Endothelial cell of umbilical vein (primary cell): ENCODE measurements at regions not wholly inside any gene's neighbourhood (a gene's known extent, or its start where the extent isn't known, plus 50 kb on each side); places are given as distances from the start of the nearest gene placed in this dataset.

Source experiments
- BruUV-seq: library from RNA; stranded (reverse); fragments of 400-500 nt; replicated peaks from 2 replicates; lab custom pipeline; 2021; lab: Mats Ljungman, UMichigan
- CTCF ChIA-PET: fragments of 300-600, 350-600 bp; sonication (Branson Sonifier 250); formaldehyde crosslinking; loops from one replicate; lab custom pipeline; 2021; ENCODE audit warnings: antibody characterized with exemption, inconsistent platforms; lab: Charles Lee
- POLR2A ChIA-PET: fragments of 300-600, 350-600 bp; sonication (Branson Sonifier 250); formaldehyde crosslinking; loops from one replicate; lab custom pipeline; 2021; ENCODE audit warnings: antibody characterized with exemption, inconsistent platforms; lab: Charles Lee
- DNase-seq: peaks from one replicate; pipeline ENCODE4 v3.0.0-alpha.2; 2011; ENCODE audit warnings: low read depth, low spot score
- FAIRE-seq: peaks from 2 replicates; lab custom pipeline; 2011; peaks lifted over from hg19 to GRCh38; lab: Jason Lieb, UNC
- H2AFZ ChIP-seq: 2 replicates; pipeline ENCODE4 v1.6.0; 2012; ENCODE audit warnings: low read depth, low read length, control low read depth, inconsistent platforms
- H3K27ac ChIP-seq: 2 replicates; pipeline ENCODE4 v1.5.1; 2011; ENCODE audit warnings: low read depth, mild to moderate bottlenecking, control low read depth, low read length, moderate library complexity; ENCODE audit not compliant: insufficient read depth
- H3K27me3 ChIP-seq, 2 experiments: 2 replicates each; pipeline versions ENCODE4 v1.6.0 to v1.6.1; 2011; ENCODE audit warnings: low read length in 2 of 2, mixed read lengths in 1 of 2; ENCODE audit not compliant: control insufficient read depth in 2 of 2, insufficient read depth in 2 of 2
- H3K36me3 ChIP-seq, 2 experiments: 2 replicates in 1 of 2; 3 replicates in 1 of 2; pipeline ENCODE4 v1.5.1; 2011; ENCODE audit warnings: low read length in 2 of 2, mild to moderate bottlenecking in 1 of 2, moderate library complexity in 1 of 2; ENCODE audit not compliant: control insufficient read depth in 2 of 2, insufficient read depth in 2 of 2; ENCODE audit errors: extremely low read depth in 1 of 2
- H3K4me1 ChIP-seq: 3 replicates; pipeline ENCODE4 v1.5.1; 2011; ENCODE audit warnings: mild to moderate bottlenecking, low read length; ENCODE audit not compliant: control insufficient read depth, insufficient read depth; ENCODE audit errors: extremely low read depth
- H3K4me2 ChIP-seq: 2 replicates; pipeline ENCODE4 v1.6.1; 2011; ENCODE audit warnings: low read length, control low read depth, mixed read lengths; ENCODE audit not compliant: insufficient read depth
- H3K4me3 ChIP-seq, 3 experiments: fragments of 200-600 bp in 1 of 3; sonication (generic), shearing (Covaris generic) in 1 of 3; replicated peaks in 1 of 3; 2 replicates each; pipeline ENCODE4 v1.5.1; 2011 to 2016; ENCODE audit warnings: control low read depth in 3 of 3, low read length in 3 of 3, mild to moderate bottlenecking in 2 of 3, inconsistent platforms in 1 of 3, low read depth in 1 of 3, moderate library complexity in 1 of 3; ENCODE audit not compliant: insufficient read depth in 1 of 3
- H3K79me2 ChIP-seq: 2 replicates; pipeline ENCODE4 v1.6.0; 2012; ENCODE audit warnings: low read length, inconsistent platforms; ENCODE audit not compliant: control insufficient read depth, insufficient read depth
- H3K9ac ChIP-seq: replicated peaks from 2 replicates; pipeline ENCODE3; 2011; ENCODE audit warnings: low read length, control low read depth; ENCODE audit not compliant: insufficient read depth; ENCODE audit errors: extremely low read depth
- H3K9me1 ChIP-seq: replicated peaks from 3 replicates; pipeline ENCODE4 v1.6.0; 2011; ENCODE audit warnings: mild to moderate bottlenecking, low read length; ENCODE audit not compliant: control insufficient read depth, insufficient read depth; ENCODE audit errors: extremely low read depth
- H3K9me3 ChIP-seq: replicated peaks from 2 replicates; pipeline ENCODE4 v1.5.1; 2012; ENCODE audit warnings: low read length, inconsistent platforms; ENCODE audit not compliant: control insufficient read depth, insufficient read depth
- H4K20me1 ChIP-seq: replicated peaks from 2 replicates; pipeline ENCODE3; 2011; ENCODE audit warnings: mild to moderate bottlenecking, low read length; ENCODE audit not compliant: control insufficient read depth, insufficient read depth; ENCODE audit errors: extremely low read depth
- EZH2 ChIP-seq: IDR thresholded peaks from 2 replicates; pipeline ENCODE4 v1.6.1; 2012; ENCODE audit warnings: borderline replicate concordance, low read depth, mild to moderate bottlenecking, moderate library complexity, low read length, inconsistent platforms; ENCODE audit not compliant: severe bottlenecking
- FOS ChIP-seq: IDR thresholded peaks from 2 replicates; pipeline ENCODE4 v1.6.1; 2011; ENCODE audit warnings: mild to moderate bottlenecking, low read length, moderate library complexity, borderline replicate concordance; ENCODE audit not compliant: insufficient read depth
- GATA2 ChIP-seq: IDR thresholded peaks from 2 replicates; pipeline ENCODE4 v1.7.0; 2011; ENCODE audit warnings: low read depth, mild to moderate bottlenecking, moderate library complexity, mixed read lengths, low read length; ENCODE audit not compliant: insufficient read length, insufficient read depth
- JUN ChIP-seq: IDR thresholded peaks from 2 replicates; pipeline ENCODE4 v1.6.1; 2011; ENCODE audit warnings: borderline replicate concordance, low read depth; ENCODE audit not compliant: insufficient read length, insufficient read depth
- MYC ChIP-seq: IDR thresholded peaks from one replicate; pipeline ENCODE4 v1.6.1; 2011; ENCODE audit warnings: mild to moderate bottlenecking, low read depth, low read length
- POLR2A ChIP-seq: IDR thresholded peaks from 2 replicates; pipeline ENCODE4 v1.6.1; 2012; ENCODE audit warnings: low read depth, mild to moderate bottlenecking, control low read depth, low read length
- POLR2AphosphoS5 ChIP-seq: IDR thresholded peaks from 2 replicates; pipeline ENCODE4 v1.6.1; 2012; ENCODE audit warnings: low read depth, mild to moderate bottlenecking, control low read depth, low read length, moderate library complexity; ENCODE audit not compliant: insufficient read depth
- dilution Hi-C: fragments of 300-500 bp; cut with MboI; formaldehyde crosslinking; loops from one replicate; pipeline ENCODE4 v1.15.0; 2019; ENCODE audit warnings: low sequenced_read_pairs; ENCODE audit not compliant: extremely low pct_ligation_motif_present
- intact Hi-C: fragments of 100-400 bp; cut with micrococcal nuclease; formaldehyde crosslinking; loops from one replicate; pipeline ENCODE4 v1.10.0; 2022
- TF ChIP-seq, protein P1 (sequence below), 2 donors: IDR thresholded peaks; 1 replicate in 1 of 2; 2 replicates in 1 of 2; pipeline ENCODE4 v1.5.1; 2011; ENCODE audit warnings: low read length in 2 of 2, mild to moderate bottlenecking in 2 of 2, moderate library complexity in 2 of 2, control low read depth in 1 of 2, inconsistent platforms in 1 of 2, low read depth in 1 of 2; ENCODE audit not compliant: insufficient read depth in 1 of 2; ENCODE audit errors: extremely low read depth in 1 of 2
- TF ChIP-seq, protein P2 (sequence below): IDR thresholded peaks from 2 replicates; pipeline ENCODE4 v1.6.1; 2011; ENCODE audit not compliant: insufficient read depth, insufficient read length

DNA sequence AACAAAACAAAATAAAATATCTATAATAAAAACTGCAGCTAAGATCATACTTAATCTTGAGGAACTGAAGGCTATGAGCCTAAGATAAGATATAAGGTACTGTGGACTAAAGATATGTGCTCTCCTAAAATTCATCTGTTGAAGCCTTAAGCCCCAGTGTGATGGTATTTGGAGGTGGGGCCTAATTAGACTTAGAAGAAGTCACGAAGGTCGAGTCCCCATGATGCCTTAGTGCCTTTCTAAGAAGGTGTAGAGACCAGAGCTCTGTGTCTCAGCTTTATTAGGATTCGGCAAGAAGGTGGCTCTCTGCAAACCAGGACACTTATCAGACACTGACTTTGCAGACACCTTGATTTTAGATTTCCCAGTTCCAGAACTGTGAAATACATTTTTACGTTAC lies 622.0 kb upstream of the BRINP3 start:
- no peak for FAIRE-seq
- H2AFZ ChIP-seq, result no peak overlapping the region
- CTCF ChIA-PET, result no interaction called here
- H3K79me2 ChIP-seq, result no peaks in the 10 kb centered on the region
- no peak overlapping the region for H3K27ac ChIP-seq
- POLR2A ChIA-PET, result no interaction called here
- intact Hi-C loops (no loop called here), dilution Hi-C loops (no loop called here)
- TF ChIP-seq GATA2 (no peak), MYC (no peak), POLR2A (no peak), POLR2AphosphoS5 (no peak)
- no peaks in the 10 kb centered on the region for H3K9me3 ChIP-seq
- H3K4me2 ChIP-seq, result no peak overlapping the region
- H4K20me1 ChIP-seq, result no peaks in the 10 kb centered on the region
- H3K4me1 ChIP-seq, result no peaks in the 10 kb centered on the region
- H3K9me1 ChIP-seq, result no peaks in the 10 kb centered on the region
- no peaks in the 10 kb centered on the region for H3K27me3 ChIP-seq
- H3K4me3 ChIP-seq, result no peak overlapping the region
- BruUV-seq, result no TSS peak
- no peak for DNase-seq
- H3K9ac ChIP-seq, result no peak overlapping the region
- H3K36me3 ChIP-seq, result no peaks in the 10 kb centered on the region

DNA sequence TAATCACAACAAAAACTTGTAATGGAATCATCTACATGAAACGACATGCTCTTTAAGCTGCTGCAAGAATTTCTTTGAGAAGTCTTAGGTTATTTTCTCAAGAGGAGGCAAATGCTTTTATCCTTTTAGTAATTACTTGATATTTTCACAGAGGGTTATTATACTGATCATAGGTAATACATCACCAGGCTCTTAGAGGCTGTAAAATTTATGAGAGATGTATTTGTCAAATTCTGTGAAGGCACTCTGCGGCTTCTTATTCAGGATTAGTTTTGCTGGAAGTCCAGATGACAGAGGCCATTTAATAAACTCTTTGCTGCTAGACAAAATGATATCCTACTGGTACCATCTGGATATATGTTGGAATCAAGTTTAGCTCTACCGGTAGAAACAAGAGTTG lies 624.3 kb upstream of the BRINP3 start:
- H3K4me2 ChIP-seq, result no peak overlapping the region
- no TSS peak for BruUV-seq
- no peak overlapping the region for H3K27ac ChIP-seq
- H2AFZ ChIP-seq, result no peak overlapping the region
- H3K9me3 ChIP-seq, result no peaks in the 10 kb centered on the region
- POLR2A ChIA-PET, result no interaction called here
- no peaks in the 10 kb centered on the region for H3K4me1 ChIP-seq
- H3K9ac ChIP-seq, result no peak overlapping the region
- FAIRE-seq (no peak), DNase-seq (no peak)
- H3K27me3 ChIP-seq, result no peaks in the 10 kb centered on the region
- CTCF ChIA-PET, result no interaction called here
- no peaks in the 10 kb centered on the region for H3K36me3 ChIP-seq
- intact Hi-C loops, result no loop called here
- H3K9me1 ChIP-seq, result no peaks in the 10 kb centered on the region
- H4K20me1 ChIP-seq, result no peaks in the 10 kb centered on the region
- H3K79me2 ChIP-seq, result no peaks in the 10 kb centered on the region
- TF ChIP-seq, protein P1, sequence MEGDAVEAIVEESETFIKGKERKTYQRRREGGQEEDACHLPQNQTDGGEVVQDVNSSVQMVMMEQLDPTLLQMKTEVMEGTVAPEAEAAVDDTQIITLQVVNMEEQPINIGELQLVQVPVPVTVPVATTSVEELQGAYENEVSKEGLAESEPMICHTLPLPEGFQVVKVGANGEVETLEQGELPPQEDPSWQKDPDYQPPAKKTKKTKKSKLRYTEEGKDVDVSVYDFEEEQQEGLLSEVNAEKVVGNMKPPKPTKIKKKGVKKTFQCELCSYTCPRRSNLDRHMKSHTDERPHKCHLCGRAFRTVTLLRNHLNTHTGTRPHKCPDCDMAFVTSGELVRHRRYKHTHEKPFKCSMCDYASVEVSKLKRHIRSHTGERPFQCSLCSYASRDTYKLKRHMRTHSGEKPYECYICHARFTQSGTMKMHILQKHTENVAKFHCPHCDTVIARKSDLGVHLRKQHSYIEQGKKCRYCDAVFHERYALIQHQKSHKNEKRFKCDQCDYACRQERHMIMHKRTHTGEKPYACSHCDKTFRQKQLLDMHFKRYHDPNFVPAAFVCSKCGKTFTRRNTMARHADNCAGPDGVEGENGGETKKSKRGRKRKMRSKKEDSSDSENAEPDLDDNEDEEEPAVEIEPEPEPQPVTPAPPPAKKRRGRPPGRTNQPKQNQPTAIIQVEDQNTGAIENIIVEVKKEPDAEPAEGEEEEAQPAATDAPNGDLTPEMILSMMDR (IDR thresholded peaks at IDR 0.05; ENCODE audit: extremely low read depth in 1 of 2, insufficient read depth in 1 of 2, low read depth in 1 of 2, low read length in 2 of 2), result no peak
- TF ChIP-seq JUN, result no peak
- no peak for TF ChIP-seq POLR2AphosphoS5
- TF ChIP-seq, protein P2, sequence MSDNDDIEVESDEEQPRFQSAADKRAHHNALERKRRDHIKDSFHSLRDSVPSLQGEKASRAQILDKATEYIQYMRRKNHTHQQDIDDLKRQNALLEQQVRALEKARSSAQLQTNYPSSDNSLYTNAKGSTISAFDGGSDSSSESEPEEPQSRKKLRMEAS, result no peak
- TF ChIP-seq GATA2, result no peak
- no peak for TF ChIP-seq POLR2A
- TF ChIP-seq EZH2, result no peak
- no peak for TF ChIP-seq FOS
- TF ChIP-seq MYC, result no peak
- H3K4me3 ChIP-seq, result no peak overlapping the region
- dilution Hi-C loops, result no loop called here
